ENCODE measurements at regions not wholly inside any gene's neighbourhood (a gene's known extent, or its start where the extent isn't known, plus 50 kb on each side); places are given as distances from the start of the nearest gene placed in this dataset.
"Not testable (repeated sequence)": the region's sequence is repeated elsewhere in the genome, so short reads cannot be mapped to it uniquely, and the experiment has no call there.

GRCh38 chr7:34333184-34333583 lies 324.8 kb upstream of the NPSR1 start:
- peaks cover 4% of the 10 kb centered on the region for H3K9me3 Mint-ChIP-seq (ENCODE audit: low read depth)
- no peak overlapping the region for H3K4me3 Mint-ChIP-seq
- H3K27me3 Mint-ChIP-seq, result no peaks in the 10 kb centered on the region
- H3K4me1 Mint-ChIP-seq (ENCODE audit: low read depth), result no peaks in the 10 kb centered on the region
- H3K36me3 Mint-ChIP-seq, result no peaks in the 10 kb centered on the region
- H3K27ac Mint-ChIP-seq, result no peak overlapping the region

GRCh38 chr7:34333925-34334324 lies 324.1 kb upstream of the NPSR1 start:
- H3K36me3 Mint-ChIP-seq, result no peaks in the 10 kb centered on the region
- H3K4me1 Mint-ChIP-seq (ENCODE audit: low read depth), result no peaks in the 10 kb centered on the region
- H3K4me3 Mint-ChIP-seq, result no peak overlapping the region
- H3K9me3 Mint-ChIP-seq (ENCODE audit: low read depth), result peaks cover 7% of the 10 kb centered on the region
- H3K27me3 Mint-ChIP-seq, result no peaks in the 10 kb centered on the region
- no peak overlapping the region for H3K27ac Mint-ChIP-seq

- Mint-ChIP-seq H3K4me1 (ENCODE audit: low read depth) (no peaks in the 10 kb centered on the region), H3K36me3 (no peaks in the 10 kb centered on the region), H3K27me3 (no peaks in the 10 kb centered on the region), H3K9me3 (ENCODE audit: low read depth) (peaks cover 7% of the 10 kb centered on the region), H3K27ac (no peak overlapping the region), H3K4me3 (no peak overlapping the region)
These were observed 320.9 kb upstream of the NPSR1 start for GRCh38 chr7:34337163-34337562.

GRCh38 chr7:34338961-34339526 lies 319.0 kb upstream of the NPSR1 start:
- Mint-ChIP-seq H3K4me3 (no peak overlapping the region), H3K4me1 (ENCODE audit: low read depth) (no peaks in the 10 kb centered on the region), H3K9me3 (ENCODE audit: low read depth) (peaks cover 7% of the 10 kb centered on the region), H3K27me3 (no peaks in the 10 kb centered on the region), H3K27ac (no peak overlapping the region), H3K36me3 (no peaks in the 10 kb centered on the region)

GRCh38 chr7:34341326-34341725 lies 316.7 kb upstream of the NPSR1 start:
- Mint-ChIP-seq H3K36me3 (no peaks in the 10 kb centered on the region), H3K4me3 (no peak overlapping the region), H3K4me1 (ENCODE audit: low read depth) (no peaks in the 10 kb centered on the region), H3K27ac (no peak overlapping the region), H3K27me3 (no peaks in the 10 kb centered on the region), H3K9me3 (ENCODE audit: low read depth) (peaks cover 7% of the 10 kb centered on the region)

GRCh38 chr7:34342387-34342786 lies 315.6 kb upstream of the NPSR1 start:
- Mint-ChIP-seq H3K27ac (no peak overlapping the region), H3K27me3 (no peaks in the 10 kb centered on the region), H3K4me1 (ENCODE audit: low read depth) (no peaks in the 10 kb centered on the region), H3K36me3 (no peaks in the 10 kb centered on the region), H3K4me3 (no peak overlapping the region), H3K9me3 (ENCODE audit: low read depth) (peaks cover 3% of the 10 kb centered on the region)

GRCh38 chr7:34343667-34344066 lies 314.4 kb upstream of the NPSR1 start:
- H3K4me3 Mint-ChIP-seq, result no peak overlapping the region
- no peak overlapping the region for H3K27ac Mint-ChIP-seq

GRCh38 chr7:34354011-34354410 lies 304.0 kb upstream of the NPSR1 start:
- Mint-ChIP-seq H3K36me3 (no peaks in the 10 kb centered on the region), H3K27me3 (no peaks in the 10 kb centered on the region), H3K9me3 (ENCODE audit: low read depth) (peaks cover 2% of the 10 kb centered on the region), H3K27ac (no peak overlapping the region), H3K4me3 (no peak overlapping the region), H3K4me1 (ENCODE audit: low read depth) (no peaks in the 10 kb centered on the region)

More at GRCh38 chr7:34343667-34344066, 314.4 kb upstream of the NPSR1 start:
- no peaks in the 10 kb centered on the region for H3K36me3 Mint-ChIP-seq
- no peaks in the 10 kb centered on the region for H3K27me3 Mint-ChIP-seq
- H3K9me3 Mint-ChIP-seq (ENCODE audit: low read depth), result no peaks in the 10 kb centered on the region
- H3K4me1 Mint-ChIP-seq (ENCODE audit: low read depth), result no peaks in the 10 kb centered on the region

- Mint-ChIP-seq H3K4me1 (ENCODE audit: low read depth) (no peaks in the 10 kb centered on the region), H3K9me3 (ENCODE audit: low read depth) (peaks cover 2% of the 10 kb centered on the region), H3K27me3 (no peaks in the 10 kb centered on the region), H3K4me3 (no peak overlapping the region), H3K27ac (no peak overlapping the region), H3K36me3 (no peaks in the 10 kb centered on the region)
These were observed 303.1 kb upstream of the NPSR1 start for GRCh38 chr7:34354899-34355298.

- Mint-ChIP-seq H3K27ac (no peak overlapping the region), H3K4me1 (ENCODE audit: low read depth) (no peaks in the 10 kb centered on the region), H3K27me3 (no peaks in the 10 kb centered on the region), H3K4me3 (no peak overlapping the region), H3K36me3 (no peaks in the 10 kb centered on the region), H3K9me3 (ENCODE audit: low read depth) (no peaks in the 10 kb centered on the region)
These were observed 300.9 kb upstream of the NPSR1 start for GRCh38 chr7:34357068-34357467.

GRCh38 chr7:34357946-34358345 lies 300.1 kb upstream of the NPSR1 start:
- H3K4me3 Mint-ChIP-seq, result no peak overlapping the region

GRCh38 chr7:34358578-34358977 lies 299.4 kb upstream of the NPSR1 start:
- H3K27ac Mint-ChIP-seq; H3K4me3 Mint-ChIP-seq; H3K9me3 Mint-ChIP-seq (ENCODE audit: low read depth); H3K27me3 Mint-ChIP-seq; H3K36me3 Mint-ChIP-seq; H3K4me1 Mint-ChIP-seq (ENCODE audit: low read depth): not testable (repeated sequence)

More at GRCh38 chr7:34357946-34358345, 300.1 kb upstream of the NPSR1 start:
- H3K27ac Mint-ChIP-seq, result no peak overlapping the region
- no peaks in the 10 kb centered on the region for H3K4me1 Mint-ChIP-seq (ENCODE audit: low read depth)
- no peaks in the 10 kb centered on the region for H3K36me3 Mint-ChIP-seq
- no peaks in the 10 kb centered on the region for H3K27me3 Mint-ChIP-seq
- H3K9me3 Mint-ChIP-seq (ENCODE audit: low read depth), result no peaks in the 10 kb centered on the region

- no peaks in the 10 kb centered on the region for H3K9me3 Mint-ChIP-seq (ENCODE audit: low read depth)
- H3K4me1 Mint-ChIP-seq (ENCODE audit: low read depth), result no peaks in the 10 kb centered on the region
- H3K27me3 Mint-ChIP-seq, result no peaks in the 10 kb centered on the region
- no peaks in the 10 kb centered on the region for H3K36me3 Mint-ChIP-seq
- no peak overlapping the region for H3K4me3 Mint-ChIP-seq
- H3K27ac Mint-ChIP-seq, result no peak overlapping the region
These were observed 296.3 kb upstream of the NPSR1 start for GRCh38 chr7:34361663-34362250.

- no peaks in the 10 kb centered on the region for H3K9me3 Mint-ChIP-seq (ENCODE audit: low read depth)
- no peak overlapping the region for H3K27ac Mint-ChIP-seq
- no peak overlapping the region for H3K4me3 Mint-ChIP-seq
- no peaks in the 10 kb centered on the region for H3K36me3 Mint-ChIP-seq
- H3K27me3 Mint-ChIP-seq, result no peaks in the 10 kb centered on the region
- H3K4me1 Mint-ChIP-seq (ENCODE audit: low read depth), result no peaks in the 10 kb centered on the region
These were observed 295.4 kb upstream of the NPSR1 start for GRCh38 chr7:34362621-34363020.

GRCh38 chr7:34364130-34364529 lies 293.9 kb upstream of the NPSR1 start:
- Mint-ChIP-seq H3K36me3 (no peaks in the 10 kb centered on the region), H3K27ac (no peak overlapping the region), H3K9me3 (ENCODE audit: low read depth) (no peaks in the 10 kb centered on the region), H3K4me3 (no peak overlapping the region), H3K4me1 (ENCODE audit: low read depth) (no peaks in the 10 kb centered on the region), H3K27me3 (no peaks in the 10 kb centered on the region)

- Mint-ChIP-seq H3K4me1 (ENCODE audit: low read depth) (no peaks in the 10 kb centered on the region), H3K27ac (no peak overlapping the region), H3K36me3 (no peaks in the 10 kb centered on the region), H3K27me3 (no peaks in the 10 kb centered on the region), H3K4me3 (no peak overlapping the region), H3K9me3 (ENCODE audit: low read depth) (peaks cover 3% of the 10 kb centered on the region)
These were observed 293.0 kb upstream of the NPSR1 start for GRCh38 chr7:34365011-34365410.
